Lower lobe of right lung (tissue), 2 donors: ENCODE measurements at regions not wholly inside any gene's neighbourhood (a gene's known extent, or its start where the extent isn't known, plus 50 kb on each side); places are given as distances from the start of the nearest gene placed in this dataset.

Source experiments
- ATAC-seq, 2 donors: fragments of 200-7000 bp; cut with Tn5 transposase; one replicate each; pipeline ENCODE4 v1.9.1; 2020 to 2022; ENCODE audit warnings: mild to moderate bottlenecking in 2 of 2, moderate library complexity in 2 of 2
- DNase-seq: peaks from one replicate; pipeline ENCODE4 v3.0.0-alpha.2; 2020
- H3K27ac ChIP-seq: fragments of 200-600 bp; one replicate; pipeline ENCODE4 v1.8.0; 2022
- H3K27me3 ChIP-seq: fragments of 200-600 bp; one replicate; pipeline ENCODE4 v1.8.0; 2022; ENCODE audit warnings: low read depth
- H3K36me3 ChIP-seq: fragments of 200-600 bp; one replicate; pipeline ENCODE4 v1.8.0; 2022; ENCODE audit warnings: mild to moderate bottlenecking
- H3K4me1 ChIP-seq: fragments of 200-600 bp; one replicate; pipeline ENCODE4 v1.8.0; 2022
- H3K4me3 ChIP-seq: fragments of 200-600 bp; one replicate; pipeline ENCODE4 v1.8.0; 2022; ENCODE audit warnings: mild to moderate bottlenecking
- H3K9me3 ChIP-seq: fragments of 200-600 bp; one replicate; pipeline ENCODE4 v1.8.0; 2022
- intact Hi-C: fragments of 100-400 bp; cut with DNase I; formaldehyde crosslinking; loops from one replicate; pipeline ENCODE4 v1.11.0; 2022
- TF ChIP-seq, protein P1 (sequence below): fragments of 200-600 bp; IDR thresholded peaks from one replicate; pipeline ENCODE4 v1.8.0; 2022; ENCODE audit warnings: antibody characterized with exemption, mild to moderate bottlenecking
- donor health status: DM: no; HTN: yes; CAD: no; lungs with severe emphysema.

DNA sequence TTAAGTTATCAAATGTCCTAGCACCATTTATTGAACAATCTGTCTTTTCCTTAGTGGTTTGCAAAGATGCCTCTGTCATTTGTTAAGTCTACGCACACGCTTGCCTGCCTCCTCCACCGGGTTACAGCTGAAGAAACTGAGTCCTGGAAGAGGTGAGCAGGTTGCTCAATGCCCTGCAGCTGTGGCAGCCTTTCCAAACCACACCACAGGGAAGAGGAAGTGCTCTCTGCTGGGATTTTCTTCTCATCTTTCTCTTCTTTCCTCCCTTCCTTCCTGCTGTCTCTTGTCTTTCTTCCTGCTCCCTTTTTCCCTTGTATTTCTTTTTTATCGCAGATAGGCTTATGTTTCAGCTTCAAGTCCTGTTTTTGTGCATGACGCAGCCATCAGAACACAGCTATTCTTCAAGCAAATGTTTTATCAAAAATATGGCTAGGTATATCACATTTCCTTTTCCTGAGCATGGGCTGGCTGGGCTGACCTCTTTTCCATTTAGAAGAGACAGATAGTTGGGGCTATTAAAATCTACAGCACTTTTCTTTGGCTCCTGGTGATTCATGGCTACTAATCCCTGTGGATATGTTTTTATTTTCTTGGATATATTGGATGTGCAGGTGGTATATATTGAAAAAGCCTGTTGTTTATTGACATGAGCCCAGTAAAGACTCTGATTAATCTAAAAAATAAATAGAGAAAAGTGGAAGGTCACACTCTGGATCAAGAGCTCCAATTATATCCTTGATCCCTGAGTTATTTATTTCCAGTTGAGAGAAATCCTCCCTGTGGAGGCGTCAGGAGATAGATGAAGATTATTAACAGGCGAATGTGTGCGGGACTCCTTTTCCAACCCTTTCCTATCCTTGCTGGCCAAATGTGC is 214.6 kb downstream of the TSN start:
- intact Hi-C loops: no loop called here

DNA sequence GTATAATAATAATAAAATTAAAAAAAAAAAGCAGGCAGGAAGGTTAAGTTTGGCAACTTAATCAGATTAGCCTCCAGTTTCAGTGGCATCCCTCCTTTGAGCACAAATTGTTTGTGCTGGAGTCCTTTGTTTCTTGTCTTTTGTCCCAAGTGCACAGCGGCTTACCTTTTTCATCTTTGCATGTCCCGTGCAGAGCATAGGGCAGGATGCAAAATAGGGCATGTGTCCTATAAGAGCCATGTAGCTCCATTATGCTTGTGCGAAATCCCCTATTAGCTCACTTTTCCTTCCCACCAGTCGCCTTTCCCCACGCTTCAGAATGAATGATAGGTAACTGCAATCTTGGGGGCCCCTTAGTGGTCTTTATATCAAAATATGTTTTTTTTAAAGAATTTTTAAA is 216.8 kb downstream of the TSN start:
- no peaks in the 10 kb centered on the region for H3K27me3 ChIP-seq
- H3K36me3 ChIP-seq: no peaks in the 10 kb centered on the region
- ATAC-seq (no peak), DNase-seq (no peak)
- H3K4me3 ChIP-seq: no peak overlapping the region
- peaks cover 20% of the 10 kb centered on the region for H3K4me1 ChIP-seq
- H3K27ac ChIP-seq: no peak overlapping the region
- H3K9me3 ChIP-seq: no peaks in the 10 kb centered on the region
- TF ChIP-seq, protein P1, sequence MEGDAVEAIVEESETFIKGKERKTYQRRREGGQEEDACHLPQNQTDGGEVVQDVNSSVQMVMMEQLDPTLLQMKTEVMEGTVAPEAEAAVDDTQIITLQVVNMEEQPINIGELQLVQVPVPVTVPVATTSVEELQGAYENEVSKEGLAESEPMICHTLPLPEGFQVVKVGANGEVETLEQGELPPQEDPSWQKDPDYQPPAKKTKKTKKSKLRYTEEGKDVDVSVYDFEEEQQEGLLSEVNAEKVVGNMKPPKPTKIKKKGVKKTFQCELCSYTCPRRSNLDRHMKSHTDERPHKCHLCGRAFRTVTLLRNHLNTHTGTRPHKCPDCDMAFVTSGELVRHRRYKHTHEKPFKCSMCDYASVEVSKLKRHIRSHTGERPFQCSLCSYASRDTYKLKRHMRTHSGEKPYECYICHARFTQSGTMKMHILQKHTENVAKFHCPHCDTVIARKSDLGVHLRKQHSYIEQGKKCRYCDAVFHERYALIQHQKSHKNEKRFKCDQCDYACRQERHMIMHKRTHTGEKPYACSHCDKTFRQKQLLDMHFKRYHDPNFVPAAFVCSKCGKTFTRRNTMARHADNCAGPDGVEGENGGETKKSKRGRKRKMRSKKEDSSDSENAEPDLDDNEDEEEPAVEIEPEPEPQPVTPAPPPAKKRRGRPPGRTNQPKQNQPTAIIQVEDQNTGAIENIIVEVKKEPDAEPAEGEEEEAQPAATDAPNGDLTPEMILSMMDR: no peak
- intact Hi-C loops: no loop called here

More for the DNA sequence above, 214.6 kb downstream of the TSN start:
- no peak overlapping the region for H3K27ac ChIP-seq
- H3K27me3 ChIP-seq: no peaks in the 10 kb centered on the region
- H3K4me3 ChIP-seq: no peak overlapping the region
- TF ChIP-seq, protein P1: no peak
- no peaks in the 10 kb centered on the region for H3K36me3 ChIP-seq
- DNase-seq (no peak), ATAC-seq (no peak)
- H3K4me1 ChIP-seq: peaks cover 16% of the 10 kb centered on the region
- no peaks in the 10 kb centered on the region for H3K9me3 ChIP-seq

DNA sequence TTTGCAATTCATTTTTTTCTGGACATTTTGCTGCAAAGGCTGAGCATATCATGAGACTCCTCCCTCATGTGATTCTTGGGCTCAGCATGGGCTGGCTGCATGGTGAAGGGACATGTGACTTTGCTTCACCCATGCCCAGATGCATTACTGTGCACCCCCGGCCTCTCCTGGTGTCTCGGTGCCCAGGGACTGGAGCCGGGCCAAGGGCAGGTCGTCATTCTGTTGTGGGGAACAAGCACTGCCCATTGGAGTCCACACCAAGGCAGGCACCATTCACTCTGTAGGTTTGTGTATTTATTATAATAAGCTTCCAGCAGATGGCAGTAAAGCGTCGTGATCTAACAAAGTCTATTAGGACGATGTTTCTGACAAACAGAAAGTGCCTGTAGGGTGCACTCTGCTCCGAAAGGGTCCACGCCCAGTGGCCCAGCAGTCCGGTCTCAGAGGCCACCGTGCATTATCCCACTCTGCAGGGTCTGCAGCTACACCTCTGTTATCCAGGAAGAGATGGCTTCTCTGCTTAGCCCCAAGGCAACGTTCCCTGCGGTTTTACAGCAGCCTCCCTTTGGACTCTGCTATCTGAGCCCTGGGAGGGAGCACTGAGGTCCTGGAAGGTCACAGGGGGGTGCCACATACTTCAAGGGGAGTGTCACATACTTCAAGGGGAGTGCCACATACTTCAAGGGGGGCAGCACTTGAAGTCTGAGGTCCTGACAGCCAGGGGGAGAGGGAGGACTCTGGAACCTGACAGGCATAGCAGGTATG is 219.6 kb downstream of the TSN start:
- peak overlapping the region; percentile 36 for H3K4me3 ChIP-seq
- DNase-seq: peak; percentile 53
- intact Hi-C loops: no loop called here

DNA sequence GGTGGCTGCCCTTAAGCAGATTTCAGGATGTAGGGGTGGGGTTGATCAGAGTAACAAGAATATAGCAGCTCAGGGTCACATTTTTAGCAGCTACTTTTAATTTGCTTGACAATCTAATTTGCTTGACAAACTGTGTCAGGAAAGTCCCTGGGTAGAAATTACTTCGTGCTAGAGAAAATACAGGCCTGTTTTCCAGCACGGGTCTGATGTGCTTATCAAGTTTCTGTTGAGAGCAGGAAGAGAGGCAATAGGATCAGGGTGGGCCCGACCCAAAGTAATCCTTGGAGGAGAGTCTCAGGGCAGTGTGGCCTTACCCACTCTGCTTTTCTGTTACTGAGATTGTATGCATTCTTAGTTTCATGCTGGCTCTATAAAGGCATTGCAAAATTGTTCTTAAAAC is 221.5 kb downstream of the TSN start:
- Histone ChIP-seq H3K4me3 (no peak overlapping the region), H3K27me3 (no peaks in the 10 kb centered on the region), H3K9me3 (no peaks in the 10 kb centered on the region), H3K36me3 (no peaks in the 10 kb centered on the region), H3K27ac (no peak overlapping the region), H3K4me1 (peaks cover 4% of the 10 kb centered on the region)
- no peak for DNase-seq
- no peak for ATAC-seq
- intact Hi-C loops: no loop called here
- TF ChIP-seq, protein P1: no peak

More for the DNA sequence above, 219.6 kb downstream of the TSN start:
- H3K4me1 ChIP-seq: peaks cover 5% of the 10 kb centered on the region
- H3K27ac ChIP-seq: no peak overlapping the region
- H3K9me3 ChIP-seq: no peaks in the 10 kb centered on the region
- H3K36me3 ChIP-seq: no peaks in the 10 kb centered on the region
- TF ChIP-seq, protein P1: peak; percentile 60
- no peaks in the 10 kb centered on the region for H3K27me3 ChIP-seq
- ATAC-seq: peak; percentile 87 to 94

DNA sequence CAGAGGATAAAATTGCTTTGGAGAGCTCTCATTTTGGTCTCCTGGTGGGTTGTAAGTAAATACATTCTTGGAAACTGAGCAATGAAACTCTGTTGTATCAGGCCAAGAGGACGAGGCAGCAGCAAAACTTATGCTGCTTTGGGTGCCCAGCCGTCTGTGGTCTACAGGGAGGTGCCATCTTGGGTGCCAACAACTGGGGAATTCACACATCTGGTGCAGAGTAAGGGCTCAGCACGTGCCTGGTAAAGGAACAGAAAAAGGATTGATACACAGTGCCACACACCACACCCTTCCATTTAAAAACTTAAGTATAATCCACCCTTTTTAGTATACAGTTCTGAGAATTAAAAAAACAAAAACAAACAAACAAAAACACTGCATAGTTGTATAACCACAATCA is 221.9 kb downstream of the TSN start:
- Histone ChIP-seq H3K36me3 (no peaks in the 10 kb centered on the region), H3K27ac (no peak overlapping the region), H3K4me3 (no peak overlapping the region), H3K9me3 (no peaks in the 10 kb centered on the region), H3K4me1 (peaks cover 4% of the 10 kb centered on the region), H3K27me3 (no peaks in the 10 kb centered on the region)
- TF ChIP-seq, protein P1: no peak
- ATAC-seq: no peak
- no peak for DNase-seq
- intact Hi-C loops: no loop called here
